SK-N-SH (cell line): ENCODE measurements at regions not wholly inside any gene's neighbourhood (a gene's known extent, or its start where the extent isn't known, plus 50 kb on each side); places are given as distances from the start of the nearest gene placed in this dataset.

Source experiments
- CTCF ChIA-PET: fragments of 300-600, 350-600 bp; formaldehyde crosslinking; extraction: SDS; loops from one replicate; lab custom pipeline; 2021; lab: Yijun Ruan, JAX
- POLR2A ChIA-PET: fragments of 350-600 bp; sonication (Branson Sonifier 250); formaldehyde crosslinking; extraction: SDS; loops from one replicate; lab custom pipeline; 2020; ENCODE audit warnings: antibody characterized with exemption, inconsistent platforms; lab: Yijun Ruan, JAX
- DNase-seq: peaks from one replicate; pipeline ENCODE4 v3.0.0; 2012
- H2AFZ ChIP-seq: fragments of 200-600 bp; sonication (generic); 2 replicates; pipeline ENCODE4 v1.8.1; 2016; ENCODE audit warnings: antibody characterized with exemption, mild to moderate bottlenecking, low read depth
- H3F3A ChIP-seq: fragments of 200-600 bp; sonication (generic); replicated peaks from 2 replicates; pipeline ENCODE3; 2016; ENCODE audit warnings: antibody characterized with exemption, mild to moderate bottlenecking; ENCODE audit not compliant: insufficient read depth
- H3K27ac ChIP-seq, 2 experiments: fragments of 200-500 bp in 1 of 2; fragments of 200-600 bp in 1 of 2; sonication (Bioruptor generic) in 1 of 2; sonication (generic), shearing (Covaris generic) in 1 of 2; 2 replicates each; pipeline versions ENCODE4 v1.5.1 to v1.6.1; 2014 to 2016; ENCODE audit warnings: low read depth in 2 of 2, inconsistent platforms in 1 of 2, low read length in 1 of 2, mild to moderate bottlenecking in 1 of 2, mixed read lengths in 1 of 2
- H3K27me3 ChIP-seq: fragments of 200-600 bp; sonication (generic), shearing (Covaris generic); 2 replicates; pipeline ENCODE4 v1.6.1; 2016; ENCODE audit warnings: mixed run types; ENCODE audit not compliant: insufficient read depth
- H3K36me3 ChIP-seq, 2 experiments: fragments of 200-500 bp in 1 of 2; fragments of 200-600 bp in 1 of 2; sonication (Bioruptor generic) in 1 of 2; sonication (generic) in 1 of 2; replicated peaks in 1 of 2; 2 replicates each; pipeline versions ENCODE3 to v1.5.1; 2014 to 2016; ENCODE audit warnings: low read length in 1 of 2, mild to moderate bottlenecking in 1 of 2; ENCODE audit not compliant: insufficient read depth in 2 of 2, control insufficient read depth in 1 of 2
- H3K4me1 ChIP-seq, 2 experiments: fragments of 200-500 bp in 1 of 2; fragments of 200-600 bp in 1 of 2; sonication (Bioruptor generic) in 1 of 2; sonication (generic), shearing (Covaris generic) in 1 of 2; 2 replicates each; pipeline versions ENCODE4 v1.5.1 to v1.6.1; 2014 to 2016; ENCODE audit warnings: low read depth in 1 of 2, low read length in 1 of 2, mixed run types in 1 of 2; ENCODE audit not compliant: insufficient read depth in 2 of 2, control insufficient read depth in 1 of 2
- H3K4me2 ChIP-seq: fragments of 200-600 bp; sonication (generic), shearing (Covaris generic); 2 replicates; pipeline ENCODE4 v1.6.1; 2017; ENCODE audit warnings: mixed run types
- H3K4me3 ChIP-seq, 2 experiments: fragments of 200-500 bp in 1 of 2; fragments of 200-600 bp in 1 of 2; sonication (Bioruptor generic) in 1 of 2; sonication (generic), shearing (Covaris generic) in 1 of 2; 2 replicates each; pipeline versions ENCODE4 v1.5.1 to v1.8.1; 2014 to 2016; ENCODE audit warnings: low read depth in 2 of 2, inconsistent platforms in 1 of 2, low read length in 1 of 2, mild to moderate bottlenecking in 1 of 2, mixed read lengths in 1 of 2, moderate library complexity in 1 of 2
- H3K79me2 ChIP-seq: fragments of 200-600 bp; sonication (generic); 2 replicates; pipeline ENCODE4 v1.8.1; 2017; ENCODE audit warnings: mild to moderate bottlenecking; ENCODE audit not compliant: insufficient read depth
- H3K9ac ChIP-seq: fragments of 200-600 bp; sonication (generic); 2 replicates; pipeline ENCODE4 v1.6.1; 2017; ENCODE audit warnings: mixed run types
- H3K9me2 ChIP-seq: fragments of 200-600 bp; sonication (generic); 2 replicates; pipeline ENCODE4 v1.6.1; 2017; ENCODE audit warnings: mixed run types
- H3K9me3 ChIP-seq: fragments of 200-600 bp; sonication (generic); 2 replicates; pipeline ENCODE4 v1.6.1; 2017; ENCODE audit warnings: mixed run types, mild to moderate bottlenecking, moderate library complexity
- H4K20me1 ChIP-seq: fragments of 200-600 bp; sonication (generic); 2 replicates; pipeline ENCODE4 v1.6.1; 2017; ENCODE audit warnings: mild to moderate bottlenecking, mixed run types; ENCODE audit not compliant: insufficient read depth
- EZH2phosphoT487 ChIP-seq: fragments of 200-600 bp; sonication (generic); IDR thresholded peaks from 2 replicates; pipeline ENCODE4 v1.6.1; 2017; ENCODE audit warnings: low read depth, mixed run types, mild to moderate bottlenecking, antibody characterized with exemption, moderate library complexity, borderline replicate concordance
- FOSL2 ChIP-seq: IDR thresholded peaks from 2 replicates; pipeline ENCODE4 v1.4.0; 2012; ENCODE audit warnings: low read depth, mild to moderate bottlenecking, moderate library complexity, borderline replicate concordance
- JUND ChIP-seq: IDR thresholded peaks from 2 replicates; pipeline ENCODE4 v1.4.0; 2012
- NRF1 ChIP-seq: IDR thresholded peaks from 2 replicates; pipeline ENCODE4 v1.6.1; 2012; ENCODE audit warnings: low read depth, mild to moderate bottlenecking, low read length
- RAD21 ChIP-seq: IDR thresholded peaks from 2 replicates; pipeline ENCODE4 v1.6.1; 2012; ENCODE audit warnings: mild to moderate bottlenecking, low read length
- RCOR1 ChIP-seq: fragments of 150-350 bp; IDR thresholded peaks from 2 replicates; pipeline ENCODE4 v1.6.1; 2017; ENCODE audit warnings: antibody characterized with exemption, low read length
- RFX5 ChIP-seq: IDR thresholded peaks from 2 replicates; pipeline ENCODE4 v1.6.1; 2012; ENCODE audit warnings: mild to moderate bottlenecking, improper control_type of control experiment, low read length
- TCF12 ChIP-seq: IDR thresholded peaks from 2 replicates; pipeline ENCODE4 v1.4.0; 2012
- WGBS: methylation state at CpG from one replicate; pipeline ENCODE4 v1.1.6; 2017; ENCODE audit warnings: low lambda C conversion rate; 5-methylcytosine and 5-hydroxymethylcytosine counted together
- TF ChIP-seq, protein P1 (sequence below): fragments of 150-350 bp; IDR thresholded peaks from 2 replicates; pipeline ENCODE4 v1.6.1; 2017; ENCODE audit warnings: antibody characterized with exemption, low read length, low read depth, borderline replicate concordance
- TF ChIP-seq, protein P2 (sequence below): IDR thresholded peaks from 2 replicates; pipeline ENCODE4 v1.4.0; 2012; ENCODE audit warnings: low read depth
- TF ChIP-seq, protein P3 (sequence below): fragments of 200-600 bp; sonication (generic); IDR thresholded peaks from 2 replicates; pipeline ENCODE4 v1.6.1; 2017; ENCODE audit warnings: antibody characterized with exemption, mild to moderate bottlenecking, moderate library complexity

DNA sequence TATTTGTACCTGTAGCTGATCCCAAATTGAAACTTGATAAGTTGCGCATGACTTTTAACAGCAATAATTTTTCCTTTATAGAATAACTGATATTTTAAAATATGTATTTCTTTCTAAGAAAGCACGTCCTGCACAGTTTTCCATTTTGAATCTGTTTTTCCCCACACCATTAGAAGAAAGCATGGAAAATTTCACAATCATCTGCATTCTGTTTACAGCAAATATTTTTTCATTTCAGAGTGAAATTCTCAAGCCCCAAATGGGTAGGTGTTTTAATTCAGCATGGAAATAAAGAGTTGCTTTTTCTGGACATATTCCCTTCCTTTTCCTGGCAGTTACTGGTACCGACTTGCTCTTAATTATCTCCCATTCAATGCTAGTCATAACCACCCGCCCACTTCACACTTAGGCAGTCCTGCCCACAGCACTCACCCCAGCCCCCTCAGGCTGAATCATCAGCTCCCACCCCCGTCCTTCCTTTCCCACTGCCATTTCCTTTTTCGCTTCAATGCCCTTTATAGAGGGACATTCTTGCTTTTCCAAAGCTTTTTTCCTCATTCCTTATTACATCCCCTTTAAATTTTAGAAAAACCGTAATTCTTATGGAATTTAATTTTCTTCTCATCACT, 89.2 kb upstream of the GLS start:
- POLR2A ChIA-PET, result no interaction called here
- Histone ChIP-seq H4K20me1 (no peaks in the 10 kb centered on the region), H3K27me3 (no peaks in the 10 kb centered on the region), H3K36me3 (no peaks in the 10 kb centered on the region), H3K9ac (no peak overlapping the region), H3K4me3 (no peak overlapping the region), H3K27ac (peak overlapping the region; percentile 28 to 55; a peak in 3 of 4 replicates), H3K9me2 (no peaks in the 10 kb centered on the region), H3K4me1 (peaks cover 14 to 19% of the 10 kb centered on the region in 2 experiments; a peak in 3 of 4 replicates), H3K9me3 (no peaks in the 10 kb centered on the region), H2AFZ (peak overlapping the region; percentile 68; the same call in 1 of the 2 replicates), H3K79me2 (no peaks in the 10 kb centered on the region), H3F3A (peaks cover 8% of the 10 kb centered on the region), H3K4me2 (peak overlapping the region; percentile 8; the same call in 1 of the 2 replicates)
- CTCF ChIA-PET, result interaction anchor here (6.1 kb wide), 1 partner anchor 9 kb away, joined by 50 read pairs; no protein-coding TSS in a partner anchor
- no peak for DNase-seq
- WGBS, result 62% methylated on average over 7 of the region's 7 CpGs
- TF ChIP-seq, protein P1, sequence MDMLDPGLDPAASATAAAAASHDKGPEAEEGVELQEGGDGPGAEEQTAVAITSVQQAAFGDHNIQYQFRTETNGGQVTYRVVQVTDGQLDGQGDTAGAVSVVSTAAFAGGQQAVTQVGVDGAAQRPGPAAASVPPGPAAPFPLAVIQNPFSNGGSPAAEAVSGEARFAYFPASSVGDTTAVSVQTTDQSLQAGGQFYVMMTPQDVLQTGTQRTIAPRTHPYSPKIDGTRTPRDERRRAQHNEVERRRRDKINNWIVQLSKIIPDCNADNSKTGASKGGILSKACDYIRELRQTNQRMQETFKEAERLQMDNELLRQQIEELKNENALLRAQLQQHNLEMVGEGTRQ, result no peak
- TF ChIP-seq JUND (no peak), FOSL2 (peak; percentile 48; the same call in 1 of the 2 replicates), EZH2phosphoT487 (no peak), NRF1 (no peak), RAD21 (no peak), RCOR1 (no peak)
- TF ChIP-seq, protein P2, sequence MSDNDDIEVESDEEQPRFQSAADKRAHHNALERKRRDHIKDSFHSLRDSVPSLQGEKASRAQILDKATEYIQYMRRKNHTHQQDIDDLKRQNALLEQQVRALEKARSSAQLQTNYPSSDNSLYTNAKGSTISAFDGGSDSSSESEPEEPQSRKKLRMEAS, result no peak

DNA sequence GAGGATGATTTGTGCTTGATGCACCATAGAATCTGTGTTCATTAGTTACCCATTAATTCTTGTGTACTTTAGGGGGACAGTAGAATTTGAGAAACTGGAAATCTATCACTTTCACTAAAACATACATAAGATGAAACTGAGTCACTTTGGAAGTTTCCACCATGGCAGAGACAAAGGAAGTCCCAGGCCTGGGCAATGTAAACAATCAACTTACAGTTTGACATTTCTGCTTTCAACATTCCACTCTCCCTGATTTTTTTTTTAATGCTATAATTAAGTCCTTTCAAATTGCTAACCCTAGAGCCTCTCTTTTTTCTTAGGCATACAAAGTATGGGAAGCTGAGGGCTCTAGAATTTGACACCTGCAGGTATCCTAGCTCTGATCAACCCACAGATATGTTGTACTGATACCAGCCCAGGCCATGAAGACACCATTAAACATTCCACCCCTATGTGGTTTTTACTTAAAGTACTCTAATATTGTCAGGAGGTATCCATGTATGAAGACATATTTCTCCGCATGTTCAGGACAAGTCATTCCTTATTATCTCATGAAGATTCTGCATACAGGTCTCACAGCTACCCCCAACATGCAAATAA, 88.5 kb upstream of the GLS start:
- Histone ChIP-seq H3K79me2 (no peaks in the 10 kb centered on the region), H3K27ac (peak overlapping the region; percentile 28 to 55; a peak in 2 of 4 replicates), H2AFZ (peak overlapping the region; percentile 68; the same call in 1 of the 2 replicates), H3K4me2 (peak overlapping the region; percentile 8; the same call in 1 of the 2 replicates), H3K4me3 (no peak overlapping the region), H3K9me2 (no peaks in the 10 kb centered on the region), H4K20me1 (no peaks in the 10 kb centered on the region), H3K9ac (no peak overlapping the region), H3F3A (peaks cover 8% of the 10 kb centered on the region), H3K27me3 (no peaks in the 10 kb centered on the region), H3K4me1 (peaks cover 14 to 19% of the 10 kb centered on the region in 2 experiments; a peak in 3 of 4 replicates), H3K36me3 (no peaks in the 10 kb centered on the region), H3K9me3 (no peaks in the 10 kb centered on the region)
- WGBS, result 55% methylated on average over 1 of the region's 1 CpG
- TF ChIP-seq, protein P3, sequence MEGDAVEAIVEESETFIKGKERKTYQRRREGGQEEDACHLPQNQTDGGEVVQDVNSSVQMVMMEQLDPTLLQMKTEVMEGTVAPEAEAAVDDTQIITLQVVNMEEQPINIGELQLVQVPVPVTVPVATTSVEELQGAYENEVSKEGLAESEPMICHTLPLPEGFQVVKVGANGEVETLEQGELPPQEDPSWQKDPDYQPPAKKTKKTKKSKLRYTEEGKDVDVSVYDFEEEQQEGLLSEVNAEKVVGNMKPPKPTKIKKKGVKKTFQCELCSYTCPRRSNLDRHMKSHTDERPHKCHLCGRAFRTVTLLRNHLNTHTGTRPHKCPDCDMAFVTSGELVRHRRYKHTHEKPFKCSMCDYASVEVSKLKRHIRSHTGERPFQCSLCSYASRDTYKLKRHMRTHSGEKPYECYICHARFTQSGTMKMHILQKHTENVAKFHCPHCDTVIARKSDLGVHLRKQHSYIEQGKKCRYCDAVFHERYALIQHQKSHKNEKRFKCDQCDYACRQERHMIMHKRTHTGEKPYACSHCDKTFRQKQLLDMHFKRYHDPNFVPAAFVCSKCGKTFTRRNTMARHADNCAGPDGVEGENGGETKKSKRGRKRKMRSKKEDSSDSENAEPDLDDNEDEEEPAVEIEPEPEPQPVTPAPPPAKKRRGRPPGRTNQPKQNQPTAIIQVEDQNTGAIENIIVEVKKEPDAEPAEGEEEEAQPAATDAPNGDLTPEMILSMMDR, result no peak
- TF ChIP-seq TCF12 (peak; percentile 15; the same call in 1 of the 2 replicates), RFX5 (no peak)
- POLR2A ChIA-PET, result no interaction called here
- DNase-seq, result no peak
- CTCF ChIA-PET, result interaction anchor here (1.2 to 6.1 kb wide), 2 partner anchors 10 to 13 kb away, joined by 4 to 50 read pairs; no protein-coding TSS in a partner anchor
